Uterus (tissue), 3 donors: ENCODE measurements at regions not wholly inside any gene's neighbourhood (a gene's known extent, or its start where the extent isn't known, plus 50 kb on each side); places are given as distances from the start of the nearest gene placed in this dataset.

Source experiments
- DNase-seq, 2 donors: peaks; one replicate each; pipeline ENCODE4 v3.0.0-alpha.2; 2019 to 2020
- H3K27ac ChIP-seq, 2 donors: fragments of 200-600 bp; sonication (generic); 1 replicate in 1 of 2; 2 replicates in 1 of 2; pipeline ENCODE4 v1.5.1; 2016 to 2018
- H3K27me3 ChIP-seq, 2 donors: fragments of 200-600 bp; sonication (generic); one replicate each; pipeline ENCODE4 v1.5.1; 2018 to 2019; ENCODE audit warnings: control low read depth in 1 of 2
- H3K36me3 ChIP-seq, 2 donors: fragments of 200-600 bp; sonication (generic); one replicate each; pipeline ENCODE4 v1.5.1; 2019; ENCODE audit warnings: control low read depth in 1 of 2
- H3K4me1 ChIP-seq, 2 donors: fragments of 200-600 bp; sonication (generic); one replicate each; pipeline ENCODE4 v1.5.1; 2018 to 2019; ENCODE audit warnings: control low read depth in 1 of 2
- H3K4me3 ChIP-seq, 2 donors: fragments of 200-600 bp; sonication (generic); 1 replicate in 1 of 2; 2 replicates in 1 of 2; pipeline ENCODE4 v1.5.1; 2018 to 2019; ENCODE audit warnings: mild to moderate bottlenecking in 1 of 2
- H3K9me3 ChIP-seq, 2 donors: fragments of 200-600 bp; sonication (generic); one replicate each; pipeline ENCODE4 v1.5.1; 2019; ENCODE audit warnings: control low read depth in 1 of 2
- CTCF ChIP-seq, 4 experiments: fragments of 200-600 bp in 2 of 4; fragments of 450-650 bp in 2 of 4; sonication (generic) in 2 of 4; IDR thresholded peaks; one replicate each; pipeline ENCODE4 v1.5.1; 2016 to 2019; ENCODE audit warnings: antibody characterized with exemption in 4 of 4, mild to moderate bottlenecking in 2 of 4, moderate library complexity in 1 of 4
- POLR2A ChIP-seq, 2 donors: fragments of 450-650 bp; IDR thresholded peaks; one replicate each; pipeline ENCODE4 v1.6.1; 2016; ENCODE audit warnings: antibody characterized with exemption in 2 of 2, mild to moderate bottlenecking in 1 of 2, moderate library complexity in 1 of 2
- intact Hi-C: fragments of 100-400 bp; cut with DNase I; formaldehyde crosslinking; loops from one replicate; pipeline ENCODE4 v1.15.1; 2023; ENCODE audit warnings: low total_unique reads
- donor health status: DM: yes; HTN: yes; CAD: no.

GRCh38 chr5:30926218-30926617 is 267.3 kb upstream of the CDH6 start:
- TF ChIP-seq POLR2A (IDR thresholded peaks at IDR 0.05), result no peak
- TF ChIP-seq CTCF (IDR thresholded peaks at IDR 0.05), result no peak
- H3K4me3 ChIP-seq, result no peak overlapping the region
- no peaks in the 10 kb centered on the region for H3K4me1 ChIP-seq
- no peaks in the 10 kb centered on the region for H3K27me3 ChIP-seq
- DNase-seq, result no peak
- intact Hi-C loops, result no loop called here
- H3K36me3 ChIP-seq, result no peaks in the 10 kb centered on the region
- no peaks in the 10 kb centered on the region for H3K9me3 ChIP-seq
- H3K27ac ChIP-seq, result no peak overlapping the region

- no peaks in the 10 kb centered on the region for H3K9me3 ChIP-seq
- H3K4me1 ChIP-seq, result no peaks in the 10 kb centered on the region
- intact Hi-C loops, result no loop called here
- H3K4me3 ChIP-seq, result no peak overlapping the region
- no peak overlapping the region for H3K27ac ChIP-seq
- no peaks in the 10 kb centered on the region for H3K27me3 ChIP-seq
- DNase-seq, result no peak
- no peaks in the 10 kb centered on the region for H3K36me3 ChIP-seq
- TF ChIP-seq POLR2A (IDR thresholded peaks at IDR 0.05), result no peak
- TF ChIP-seq CTCF (IDR thresholded peaks at IDR 0.05), result no peak
These were observed 272.1 kb upstream of the CDH6 start for GRCh38 chr5:30921388-30921787.

GRCh38 chr5:30918171-30918570 is 275.3 kb upstream of the CDH6 start:
- Histone ChIP-seq H3K4me1 (no peaks in the 10 kb centered on the region), H3K36me3 (no peaks in the 10 kb centered on the region), H3K27ac (no peak overlapping the region), H3K27me3 (no peaks in the 10 kb centered on the region), H3K4me3 (no peak overlapping the region), H3K9me3 (no peaks in the 10 kb centered on the region)
- intact Hi-C loops, result no loop called here
- no peak for TF ChIP-seq CTCF (IDR thresholded peaks at IDR 0.05)
- no peak for TF ChIP-seq POLR2A (IDR thresholded peaks at IDR 0.05)
- DNase-seq, result no peak

GRCh38 chr5:30908356-30908755 is 285.1 kb upstream of the CDH6 start:
- TF ChIP-seq CTCF (IDR thresholded peaks at IDR 0.05) (no peak), POLR2A (IDR thresholded peaks at IDR 0.05) (no peak)
- no peak for DNase-seq
- Histone ChIP-seq H3K9me3 (no peaks in the 10 kb centered on the region), H3K27ac (no peak overlapping the region), H3K36me3 (no peaks in the 10 kb centered on the region), H3K4me3 (no peak overlapping the region), H3K27me3 (no peaks in the 10 kb centered on the region), H3K4me1 (no peaks in the 10 kb centered on the region)
- intact Hi-C loops, result no loop called here

- H3K36me3 ChIP-seq, result no peaks in the 10 kb centered on the region
- no peaks in the 10 kb centered on the region for H3K4me1 ChIP-seq
- no peak overlapping the region for H3K4me3 ChIP-seq
- H3K27me3 ChIP-seq, result no peaks in the 10 kb centered on the region
- TF ChIP-seq POLR2A (IDR thresholded peaks at IDR 0.05) (no peak), CTCF (IDR thresholded peaks at IDR 0.05) (no peak)
- DNase-seq, result no peak
- no peak overlapping the region for H3K27ac ChIP-seq
- intact Hi-C loops, result no loop called here
- H3K9me3 ChIP-seq, result no peaks in the 10 kb centered on the region
These were observed 293.1 kb upstream of the CDH6 start for GRCh38 chr5:30900367-30900766.
